Stimulated activated CD8-positive, alpha-beta memory T cell treated with anti-CD3 and anti-CD28 coated beads, Interleukin-2, amount 100 ng/mL, for 48 hours (primary cell): ENCODE measurements at regions not wholly inside any gene's neighbourhood (a gene's known extent, or its start where the extent isn't known, plus 50 kb on each side); places are given as distances from the start of the nearest gene placed in this dataset.

Experiments
- DNase-seq, 2 donors: peaks; one replicate each; pipeline ENCODE4 v3.0.0-alpha.2; 2020; ENCODE audit warnings: low read depth in 2 of 2

DNA sequence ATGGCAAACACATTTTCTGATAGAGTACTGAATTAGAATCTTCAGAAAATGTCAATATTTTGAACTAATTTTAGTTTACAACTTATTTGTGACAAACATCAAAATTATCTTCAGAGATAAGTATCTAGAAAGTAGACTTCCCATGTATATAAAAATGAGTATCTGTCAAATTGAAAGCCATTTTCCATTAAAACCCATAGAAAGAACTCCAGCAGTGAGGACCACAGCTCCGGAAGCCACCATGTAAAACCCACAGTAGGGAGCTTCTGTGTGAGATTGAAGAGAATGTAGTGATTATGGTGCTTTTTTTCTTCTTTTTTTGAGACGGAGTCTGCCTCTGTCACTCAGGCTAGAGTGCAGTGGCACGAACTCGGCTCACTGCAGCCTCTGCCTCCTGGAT lies 687.0 kb downstream of the TYW1 start:
- no peak for DNase-seq

DNA sequence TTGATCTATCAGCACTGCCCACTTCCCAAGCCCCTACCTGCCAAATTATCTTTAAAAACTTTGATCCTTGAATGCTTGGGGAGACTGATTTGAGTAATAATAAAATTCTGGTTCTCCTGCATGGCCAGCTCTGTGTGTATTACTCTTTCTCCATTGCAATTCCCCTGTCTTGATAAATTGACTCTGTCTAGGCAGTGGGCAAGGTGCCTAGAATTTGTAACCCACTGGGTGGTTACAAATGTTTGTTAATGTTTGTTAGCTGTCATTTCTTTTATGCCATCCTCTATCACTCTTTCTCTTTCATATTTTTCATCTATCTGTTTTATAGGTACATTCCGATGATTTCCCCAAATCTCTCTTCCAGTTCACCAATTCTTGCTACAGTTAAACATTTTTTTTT lies 694.1 kb downstream of the TYW1 start:
- no peak for DNase-seq

DNA sequence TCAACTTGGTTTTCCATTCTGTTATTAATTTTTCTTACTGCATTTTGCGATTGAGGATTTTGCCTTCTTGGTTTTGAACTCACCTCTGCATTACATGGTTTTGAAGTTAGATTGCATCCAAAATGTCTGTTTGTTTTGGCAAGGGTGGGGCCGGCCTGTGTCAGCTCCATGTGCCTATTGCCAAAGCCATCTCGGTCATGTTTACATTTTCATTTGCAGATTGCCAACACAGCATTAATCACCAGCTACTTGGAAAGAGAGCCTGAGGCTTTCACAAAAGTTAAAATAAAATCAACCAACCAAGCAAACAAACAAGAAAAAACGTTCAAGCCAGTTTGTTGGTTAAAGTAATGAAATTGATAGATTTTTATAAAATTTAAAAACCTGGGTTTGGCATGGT lies 695.8 kb downstream of the TYW1 start:
- DNase-seq: no peak

DNA sequence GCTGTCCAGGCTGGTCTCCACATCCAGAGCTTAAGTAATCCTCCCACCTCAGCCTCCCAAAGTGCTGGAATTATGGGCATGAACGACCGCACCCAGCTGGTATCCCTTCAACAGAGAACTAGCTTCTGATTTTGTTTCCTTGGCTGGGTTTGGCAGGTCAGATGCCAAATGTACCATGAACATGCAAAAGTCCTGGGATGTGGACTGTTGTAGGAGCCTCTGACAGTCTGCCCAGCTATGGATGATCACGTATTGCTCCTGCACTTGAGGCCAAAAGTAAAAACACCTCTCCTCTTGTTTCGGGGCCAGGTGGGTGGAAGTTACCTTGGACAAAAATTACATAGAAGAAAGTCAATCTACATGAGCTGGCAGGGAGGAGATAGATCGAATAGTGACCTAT lies 699.5 kb downstream of the TYW1 start:
- no peak for DNase-seq

DNA sequence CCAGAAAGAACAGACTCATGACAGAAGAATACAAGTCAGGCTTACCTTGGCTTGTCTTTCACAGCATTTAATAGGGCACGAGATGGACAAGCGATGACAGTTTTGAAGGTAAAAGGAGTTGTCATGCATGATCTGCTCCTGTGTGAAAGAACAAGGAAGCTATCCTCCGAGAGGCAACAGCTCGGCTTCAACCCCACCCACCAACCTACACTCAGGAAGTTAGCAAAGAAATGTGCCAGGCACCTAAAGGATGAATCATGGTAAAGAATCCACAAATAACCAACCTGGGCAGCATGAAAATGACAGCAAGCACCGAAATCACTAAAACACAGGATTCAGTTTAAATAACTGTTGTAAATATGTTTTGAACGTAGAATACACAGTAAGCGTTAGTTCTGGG lies 700.2 kb downstream of the TYW1 start:
- DNase-seq: no peak

DNA sequence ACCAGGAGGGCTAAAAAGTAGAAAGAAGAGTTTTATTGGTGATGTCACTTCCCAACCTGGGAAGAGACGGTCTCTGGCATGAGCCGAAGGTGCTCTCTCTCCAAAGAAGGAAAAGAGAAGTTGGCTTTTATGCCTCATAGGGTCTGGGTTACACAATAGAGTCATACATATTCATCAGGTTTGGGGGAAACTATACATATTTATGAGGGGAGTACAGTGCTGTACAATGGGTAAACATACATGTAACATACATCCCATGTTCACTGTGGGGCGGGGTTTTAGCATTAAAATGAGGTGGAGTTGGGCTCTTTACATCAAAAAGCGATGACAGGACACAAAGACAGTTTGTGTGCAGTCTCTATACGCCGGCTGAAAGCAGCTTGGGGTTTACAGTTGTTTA lies 701.7 kb downstream of the TYW1 start:
- no peak for DNase-seq

DNA sequence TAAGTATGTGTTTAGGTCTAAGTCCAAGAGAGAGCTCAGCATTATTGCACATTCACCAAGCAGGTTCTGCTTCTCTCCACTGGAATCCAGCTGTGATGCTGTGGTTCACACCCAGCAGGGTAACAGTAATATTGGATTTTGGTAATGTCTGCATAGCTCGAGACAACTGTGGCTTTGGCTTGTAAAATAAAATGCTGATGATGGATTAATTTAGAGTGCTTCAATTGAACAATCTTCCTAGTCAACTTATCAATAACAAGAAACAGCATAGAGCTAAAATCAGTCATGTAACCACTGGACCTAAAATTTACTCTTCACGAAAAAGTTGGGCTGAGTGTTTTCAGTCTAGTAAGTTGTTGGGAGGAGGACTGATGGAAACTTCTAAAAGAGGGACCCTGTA lies 709.2 kb downstream of the TYW1 start:
- no peak for DNase-seq

DNA sequence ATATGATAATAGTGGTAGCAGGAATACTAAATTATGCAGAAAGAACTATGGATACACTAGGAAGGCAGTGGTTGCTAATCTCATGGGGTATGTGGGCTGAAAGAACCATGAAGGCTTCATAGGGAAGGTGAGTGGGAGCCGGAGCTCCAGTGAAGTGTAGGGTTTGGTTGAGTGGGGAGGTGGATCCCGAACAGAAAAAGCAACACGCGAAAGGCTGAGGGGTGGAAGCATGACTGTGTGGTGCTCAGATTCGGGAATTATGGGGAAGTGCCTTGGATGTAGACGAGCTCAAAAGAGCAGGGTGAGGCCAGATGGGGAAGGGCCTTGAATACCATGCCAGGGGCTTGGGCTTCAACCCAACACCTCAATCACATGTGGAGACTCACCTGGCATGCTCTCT lies 715.1 kb downstream of the TYW1 start:
- no peak for DNase-seq

DNA sequence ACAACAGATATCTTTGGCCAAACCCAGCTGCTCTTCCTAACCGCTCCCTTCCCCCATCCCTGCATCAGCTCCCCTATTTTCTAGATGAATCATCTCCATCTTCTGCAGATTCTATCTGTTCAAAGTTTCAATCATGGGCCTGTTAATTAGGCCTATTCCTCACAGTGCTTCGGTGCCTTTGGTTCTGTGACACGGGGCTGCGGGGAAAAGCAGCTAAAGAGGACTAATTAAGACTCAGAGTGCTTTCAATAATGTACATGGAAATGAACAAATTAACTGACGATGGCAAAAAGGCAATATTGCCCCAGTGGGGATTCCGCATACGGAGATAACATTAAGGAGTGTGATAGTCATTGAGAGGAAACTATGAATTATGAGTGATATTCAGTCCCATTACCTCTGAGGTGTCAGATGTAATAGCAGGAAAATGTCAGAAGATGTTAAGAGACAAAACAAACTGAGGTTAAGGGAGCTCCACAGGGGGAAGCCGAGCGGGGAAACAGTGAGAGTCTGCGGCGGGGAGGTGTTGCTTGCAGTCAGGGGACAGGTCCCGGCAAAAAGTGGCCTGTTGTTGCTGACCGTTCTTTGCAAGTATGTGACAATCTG lies 716.9 kb downstream of the TYW1 start:
- DNase-seq: no peak

DNA sequence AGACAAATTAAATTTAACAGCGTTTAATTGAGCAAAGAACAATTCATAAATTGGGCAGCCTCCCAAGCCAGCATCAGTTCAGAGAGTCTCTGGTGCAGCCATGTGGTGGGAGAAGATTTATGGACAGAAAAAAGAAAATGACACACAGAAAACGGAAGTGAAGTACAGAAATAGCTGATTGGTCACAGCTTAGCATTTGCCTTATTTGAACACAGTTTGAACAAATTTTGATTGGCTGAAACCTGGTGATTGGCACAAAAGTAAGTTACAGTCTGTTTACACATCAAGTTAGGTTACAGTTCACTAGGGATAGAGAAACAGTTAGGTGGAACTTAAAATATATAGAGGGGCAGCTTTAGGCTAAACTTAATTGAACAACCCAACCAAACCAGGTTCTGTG lies 720.1 kb downstream of the TYW1 start:
- no peak for DNase-seq

DNA sequence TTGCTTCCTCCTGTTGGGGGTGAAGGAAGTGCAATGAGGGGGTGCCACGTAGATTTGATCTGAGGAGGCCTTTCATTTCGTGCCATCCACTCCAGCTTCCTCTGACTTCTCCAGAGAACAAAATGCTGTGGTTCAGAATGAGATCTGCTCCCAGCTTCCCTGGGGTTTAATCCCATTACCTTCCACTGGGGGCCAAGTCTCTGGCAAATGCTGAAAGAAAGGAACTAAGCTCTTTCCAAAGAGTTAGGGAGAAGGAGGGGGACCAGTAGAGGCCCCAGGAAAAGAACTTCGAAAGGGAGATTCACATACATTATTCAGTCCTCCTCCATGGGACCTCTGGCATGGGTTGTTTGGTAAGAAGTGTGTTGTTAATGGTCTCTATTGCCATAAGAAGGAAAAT lies 727.0 kb downstream of the TYW1 start:
- no peak for DNase-seq

DNA sequence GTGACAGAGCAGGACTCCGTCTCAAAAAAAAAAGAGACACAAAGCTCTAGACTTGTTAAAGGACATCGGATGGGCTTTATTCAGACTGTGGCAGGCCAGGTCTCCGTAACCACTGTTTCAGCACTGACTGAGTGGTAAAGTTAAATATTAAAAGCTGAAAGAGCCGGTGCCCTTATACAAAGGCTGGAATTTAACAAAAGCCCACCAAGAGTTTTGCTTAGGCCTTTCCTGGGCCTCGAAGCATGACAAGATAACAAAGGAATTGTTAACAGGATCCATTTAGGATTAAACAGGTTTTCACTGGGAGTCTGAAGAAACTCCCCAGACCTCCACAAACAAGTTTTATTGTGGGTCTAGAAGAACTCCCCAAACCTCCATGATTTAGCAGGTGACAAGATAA lies 727.8 kb downstream of the TYW1 start:
- no peak for DNase-seq

DNA sequence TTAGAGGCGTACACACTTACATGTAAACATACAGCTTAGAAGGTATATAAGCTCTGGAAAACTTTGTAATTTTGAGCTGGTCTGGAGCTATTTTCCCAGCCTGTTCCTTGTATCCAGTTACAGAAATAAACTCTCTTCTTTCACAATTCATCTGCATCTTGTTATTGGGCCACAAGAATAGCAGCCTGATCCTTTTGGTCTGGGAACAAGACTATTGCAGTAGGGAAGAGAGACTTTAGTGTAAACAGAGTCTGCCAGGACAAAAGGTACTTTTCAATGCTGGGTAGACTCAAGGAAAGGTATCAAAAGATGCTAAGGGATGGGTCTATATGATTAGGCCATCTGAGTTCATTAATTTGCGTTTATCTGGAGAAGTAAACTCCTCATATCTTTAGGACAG lies 728.3 kb downstream of the TYW1 start:
- DNase-seq: no peak

DNA sequence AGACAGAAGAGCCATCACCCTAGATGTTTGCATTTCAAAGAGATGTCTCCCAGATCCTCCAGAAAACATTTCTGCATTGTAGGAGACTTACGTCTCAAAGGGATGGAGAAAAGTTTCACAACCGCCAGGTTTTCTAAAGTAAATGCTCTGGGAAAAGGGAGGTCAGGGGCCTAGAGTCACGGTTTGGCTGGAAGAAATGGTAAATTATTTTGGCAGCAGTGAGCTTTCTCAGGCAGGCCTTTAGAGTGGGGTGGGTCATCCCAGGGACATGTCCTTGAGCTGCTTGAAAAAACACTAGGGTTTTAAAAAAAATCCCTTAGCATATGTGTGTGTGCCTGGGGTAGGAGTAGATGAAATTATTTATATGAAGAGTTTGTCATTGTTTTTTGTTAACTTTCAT lies 728.8 kb downstream of the TYW1 start:
- no peak for DNase-seq

DNA sequence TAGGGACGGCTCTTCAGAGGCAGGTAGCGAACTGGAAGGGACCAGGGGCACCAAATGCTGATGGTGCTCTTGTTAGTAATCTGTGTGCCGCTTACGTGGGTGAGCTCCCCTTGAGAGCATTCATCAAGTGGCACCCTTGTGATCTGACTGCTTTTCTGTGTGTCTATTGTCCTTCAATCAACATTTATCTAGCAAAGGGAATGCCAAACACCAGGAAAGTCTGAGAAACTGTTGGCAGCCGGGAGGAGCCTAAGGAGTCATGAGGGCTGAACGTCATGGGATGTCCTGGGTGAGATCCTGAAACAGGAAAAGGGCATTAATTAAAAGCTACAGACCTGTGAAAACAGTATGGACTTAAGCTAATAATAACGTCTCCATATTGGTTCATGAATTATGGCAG lies 733.1 kb downstream of the TYW1 start:
- no peak for DNase-seq

DNA sequence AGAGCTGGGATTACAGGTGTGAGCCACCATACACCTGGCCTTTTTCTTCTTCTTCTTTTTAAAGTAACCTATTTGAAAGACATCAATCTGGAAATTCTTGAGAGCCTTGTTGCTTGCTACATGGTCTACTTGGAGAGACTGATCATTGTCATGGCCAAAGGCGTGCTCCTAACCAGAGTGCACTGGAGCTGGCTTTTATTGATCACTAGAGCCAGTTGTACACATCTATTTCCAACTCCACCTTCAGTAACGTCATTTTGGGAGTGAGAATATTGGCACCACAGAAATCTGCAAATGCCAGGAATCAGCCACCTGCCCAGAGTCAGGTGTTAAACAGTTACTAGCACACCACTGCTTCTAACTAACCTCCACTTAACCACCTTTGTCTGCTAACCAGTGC lies 735.1 kb downstream of the TYW1 start:
- no peak for DNase-seq

DNA sequence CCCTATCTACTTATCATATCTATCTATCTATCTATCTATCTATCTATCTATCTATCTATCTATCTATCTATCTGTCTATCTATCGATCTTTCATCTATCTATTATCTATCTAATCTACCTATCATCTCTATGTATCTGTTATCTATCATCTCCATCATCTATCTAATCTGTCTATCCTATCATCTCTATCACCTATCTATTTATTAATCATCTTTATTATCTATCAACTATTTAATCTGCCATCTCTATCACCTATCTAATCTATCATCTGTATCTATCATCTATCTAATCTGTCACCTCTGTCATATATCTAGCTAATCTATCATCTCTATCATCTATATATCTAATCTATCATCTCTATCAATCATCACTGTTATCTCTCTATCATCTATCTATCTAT lies 736.3 kb downstream of the TYW1 start:
- no peak for DNase-seq

DNA sequence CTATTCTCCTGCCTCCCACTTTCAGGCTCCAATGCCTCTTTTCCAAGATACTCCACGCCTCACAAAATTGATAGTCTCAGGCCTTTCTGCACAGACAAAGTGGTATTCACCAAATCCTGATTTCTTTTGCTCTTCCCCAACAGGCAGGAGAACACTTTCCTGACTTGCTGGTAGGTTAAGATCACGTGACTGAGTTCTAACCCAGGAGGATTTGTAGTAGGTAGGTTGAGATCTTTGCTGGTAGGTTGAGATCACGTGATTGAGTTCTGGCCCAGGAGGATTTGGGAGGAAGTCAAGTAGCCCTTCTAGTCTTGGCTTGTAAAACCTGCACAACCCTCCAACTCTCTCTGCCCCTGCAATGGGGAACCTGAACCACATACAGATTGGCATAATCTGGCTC lies 741.5 kb downstream of the TYW1 start:
- no peak for DNase-seq

DNA sequence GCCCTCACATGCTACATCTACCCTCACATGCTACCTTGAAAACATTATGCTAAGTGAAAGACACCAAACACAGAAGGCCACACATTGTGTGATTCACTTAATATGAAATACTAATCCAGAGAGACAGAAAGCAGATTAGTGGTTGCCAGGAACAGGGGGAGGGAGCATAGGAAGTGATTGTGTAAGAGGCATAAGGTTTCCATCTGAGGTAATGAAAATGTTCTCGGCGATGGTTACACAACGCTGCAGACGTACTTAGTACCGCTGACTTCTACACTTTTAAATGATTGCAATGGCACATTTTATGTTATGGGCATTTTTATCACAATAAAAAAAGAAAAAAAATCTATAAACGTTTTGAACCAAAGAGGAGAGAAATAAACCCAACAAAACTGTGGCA lies 742.3 kb downstream of the TYW1 start:
- no peak for DNase-seq

DNA sequence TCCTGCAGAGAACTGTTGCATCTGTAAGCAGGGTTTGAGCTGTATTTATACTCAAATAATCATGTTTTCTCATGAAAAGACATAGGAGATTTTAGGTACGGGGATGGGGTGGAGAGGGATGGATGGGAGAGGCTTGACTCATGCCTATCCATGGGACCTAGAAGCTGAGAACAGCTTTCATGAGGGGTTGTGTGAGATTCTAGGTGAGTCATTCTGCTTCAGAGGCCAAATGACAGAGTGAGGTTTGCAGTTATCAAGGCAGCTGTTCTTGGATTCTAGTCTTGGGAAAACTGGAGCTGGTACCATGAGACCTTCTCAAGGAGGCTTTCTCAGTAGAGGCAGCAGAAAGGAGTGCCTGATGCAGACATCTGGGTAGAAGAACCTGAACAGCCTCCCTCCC lies 746.9 kb downstream of the TYW1 start:
- DNase-seq: no peak

DNA sequence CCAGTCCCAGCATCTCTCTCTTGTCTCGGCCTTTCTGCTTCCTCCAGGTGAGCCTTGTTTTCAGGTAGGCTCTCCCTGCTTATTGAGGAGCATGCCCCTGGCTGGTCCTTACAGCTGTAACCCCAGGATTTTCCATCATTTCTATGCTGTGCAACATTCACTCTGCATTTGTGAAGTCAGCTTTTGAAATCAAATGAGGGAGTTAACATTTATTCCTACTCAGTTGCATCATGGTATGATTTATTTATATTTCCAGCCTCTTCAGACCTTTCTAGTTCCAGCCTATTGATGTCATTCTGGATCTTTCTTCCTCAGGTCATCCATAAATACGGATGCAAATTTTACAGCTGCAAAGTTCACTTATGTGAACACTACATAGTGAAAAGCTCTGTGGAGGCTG lies 755.6 kb downstream of the TYW1 start:
- no peak for DNase-seq

DNA sequence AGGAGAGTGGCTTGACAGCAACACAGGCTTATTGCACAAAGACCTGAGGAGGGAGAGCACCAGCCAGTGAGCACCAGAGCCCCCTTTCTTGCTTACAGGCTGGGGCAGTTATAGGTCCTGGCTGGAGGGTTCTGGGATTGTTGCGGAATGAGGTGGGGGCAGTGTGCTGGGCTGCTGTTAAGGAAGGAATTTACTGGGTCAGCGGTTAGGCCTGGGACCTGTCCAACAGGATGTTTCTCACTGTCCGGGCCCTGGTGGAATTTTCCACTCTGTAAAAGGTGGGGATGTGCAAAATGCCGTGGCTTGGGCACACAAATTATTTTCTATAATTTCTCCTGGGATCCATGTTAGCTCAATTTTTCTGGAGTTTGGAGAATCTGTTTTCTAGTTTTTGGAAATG lies 757.3 kb downstream of the TYW1 start:
- no peak for DNase-seq

DNA sequence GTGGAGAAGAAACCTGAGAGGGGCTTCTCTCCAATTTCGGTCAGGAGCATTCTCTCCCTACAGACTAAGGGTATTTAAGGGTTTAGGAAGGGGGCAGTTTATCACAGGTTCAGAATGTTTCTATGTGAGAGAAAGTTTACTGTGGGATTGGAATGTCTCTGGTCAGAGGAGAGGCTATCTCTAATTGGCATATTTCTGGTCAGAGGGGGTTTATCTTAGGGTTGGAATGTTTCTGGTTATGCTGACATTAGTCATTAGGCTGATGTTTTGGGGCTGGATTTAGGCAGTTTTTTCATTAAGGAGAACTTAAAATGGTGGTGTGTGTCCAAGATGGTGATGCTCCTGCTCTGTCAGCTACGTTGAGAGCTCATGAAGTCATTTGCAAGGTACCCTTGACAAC lies 758.0 kb downstream of the TYW1 start:
- no peak for DNase-seq

DNA sequence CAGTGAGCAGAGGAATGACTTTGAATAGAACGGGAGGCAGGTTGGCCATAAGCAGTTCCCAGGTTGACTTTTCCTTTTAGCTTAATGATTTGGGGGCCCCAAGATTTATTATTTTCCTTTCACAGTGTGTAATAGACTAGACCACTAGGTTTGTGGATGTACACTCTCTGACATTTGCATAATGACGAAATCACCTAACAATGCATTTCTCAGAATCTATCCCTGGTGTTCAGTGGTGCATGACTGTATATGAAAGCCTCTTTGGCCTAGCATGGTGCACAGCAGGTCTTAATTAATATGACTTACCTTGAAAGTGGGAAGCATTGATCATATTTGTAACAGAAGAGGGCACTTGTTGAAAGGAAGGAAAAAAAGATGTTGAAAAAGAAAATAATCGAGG lies 761.9 kb downstream of the TYW1 start:
- DNase-seq: no peak

DNA sequence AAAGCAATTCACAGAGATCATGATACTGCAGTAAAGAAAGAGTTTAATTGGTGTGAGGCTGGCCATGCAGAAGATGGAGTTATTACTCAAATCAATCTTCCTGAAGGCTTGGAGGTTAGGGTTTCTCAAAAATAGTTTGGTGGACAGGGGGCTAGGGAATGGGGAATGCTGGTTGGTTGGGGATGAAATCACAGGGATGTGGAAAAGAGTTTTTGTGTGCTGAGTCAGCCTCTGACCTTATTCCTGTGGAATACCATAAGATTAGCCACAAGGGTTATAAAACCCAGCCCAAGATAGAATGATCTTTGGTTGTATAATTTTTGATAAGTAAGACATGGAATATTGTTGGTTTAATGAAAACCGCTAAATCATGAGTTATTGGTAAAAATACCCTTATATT lies 764.3 kb downstream of the TYW1 start:
- DNase-seq: no peak
